ENCODE measurements at regions not wholly inside any gene's neighbourhood (a gene's known extent, or its start where the extent isn't known, plus 50 kb on each side); places are given as distances from the start of the nearest gene placed in this dataset.
"Not testable (repeated sequence)": the region's sequence is repeated elsewhere in the genome, so short reads cannot be mapped to it uniquely, and the experiment has no call there.

DNA sequence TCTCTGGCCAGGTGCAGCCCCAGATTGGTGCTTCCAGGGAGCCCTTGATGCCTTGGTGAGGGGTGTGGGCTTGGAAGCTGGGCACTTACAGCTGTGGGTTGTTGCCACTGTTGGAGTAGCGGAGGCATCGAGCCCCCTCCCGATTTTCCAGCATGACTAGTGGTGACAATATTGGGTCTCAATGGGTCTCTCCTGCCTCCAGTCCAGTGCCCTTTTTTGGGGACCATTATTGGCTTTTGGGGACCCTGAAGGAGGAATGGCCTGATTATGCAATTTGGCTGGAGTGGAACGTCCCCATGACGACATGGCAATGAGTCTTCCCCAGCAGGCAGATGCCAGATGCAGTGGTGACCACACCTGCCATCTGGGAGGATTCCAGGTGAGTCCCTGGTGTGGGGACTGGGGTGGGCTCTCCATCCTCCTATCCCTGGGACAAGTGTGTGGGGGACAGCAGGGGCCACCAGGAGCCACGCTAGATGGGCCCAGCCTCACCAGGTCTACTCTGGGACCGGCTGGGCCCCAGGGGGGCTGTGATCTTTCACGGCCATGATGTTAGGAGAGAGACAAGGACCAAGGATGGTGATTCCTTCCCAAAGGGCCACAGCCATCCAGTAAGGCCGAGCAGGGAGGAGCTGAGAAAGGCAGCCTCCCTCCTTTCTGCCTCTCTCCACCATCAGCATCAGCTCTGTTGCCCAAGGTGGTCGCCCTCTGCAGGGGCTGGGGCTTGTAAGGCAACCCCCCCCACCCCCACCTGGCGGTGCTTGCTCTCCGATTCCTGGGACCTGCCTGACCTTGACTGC is 196.8 kb downstream of the GOLGA6L6 start:
- no peaks in the 10 kb centered on the region for H3K4me1 ChIP-seq (ENCODE audit: insufficient read depth, low read length, poor library complexity, severe bottlenecking)
- TF ChIP-seq EZH2phosphoT487 (IDR thresholded peaks at IDR 0.05; ENCODE audit: borderline replicate concordance, low read depth, low read length) = no peak
- TF ChIP-seq CTCF (conservative IDR thresholded peaks at IDR 0.05; ENCODE audit: low read length) = no peak
- no peak overlapping the region for H2AFZ ChIP-seq (ENCODE audit: low read length)
- POLR2A ChIA-PET = no interaction called here
- BruUV-seq (replicated peaks) = no TSS peak
- no peak overlapping the region for H3K27ac ChIP-seq (ENCODE audit: low read depth, low read length, poor library complexity, severe bottlenecking)
- H3K79me2 ChIP-seq (ENCODE audit: insufficient read depth, low read depth, low read length) = no peaks in the 10 kb centered on the region
- intact Hi-C loops (cut with micrococcal nuclease; ENCODE audit: unreplicated experiment) = no loop called here
- H4K20me1 ChIP-seq (ENCODE audit: insufficient read depth, low read length) = no peaks in the 10 kb centered on the region
- no peak for DNase-seq (ENCODE audit: low spot score)
- no peak overlapping the region for H3K4me3 ChIP-seq (ENCODE audit: low read depth, low read length, poor library complexity, severe bottlenecking)
- CTCF ChIA-PET (ENCODE audit: unreplicated experiment) = no interaction called here
- H3K36me3 ChIP-seq (ENCODE audit: insufficient read depth, low read length) = no peaks in the 10 kb centered on the region
- peaks cover 20% of the 10 kb centered on the region; the same call in 1 of the 2 replicates for H3K9me3 ChIP-seq (ENCODE audit: low read length)
- H3K9me2 ChIP-seq (ENCODE audit: insufficient read depth, low read length) = no peaks in the 10 kb centered on the region
- no peak overlapping the region for H3K4me2 ChIP-seq (ENCODE audit: low read length)

DNA sequence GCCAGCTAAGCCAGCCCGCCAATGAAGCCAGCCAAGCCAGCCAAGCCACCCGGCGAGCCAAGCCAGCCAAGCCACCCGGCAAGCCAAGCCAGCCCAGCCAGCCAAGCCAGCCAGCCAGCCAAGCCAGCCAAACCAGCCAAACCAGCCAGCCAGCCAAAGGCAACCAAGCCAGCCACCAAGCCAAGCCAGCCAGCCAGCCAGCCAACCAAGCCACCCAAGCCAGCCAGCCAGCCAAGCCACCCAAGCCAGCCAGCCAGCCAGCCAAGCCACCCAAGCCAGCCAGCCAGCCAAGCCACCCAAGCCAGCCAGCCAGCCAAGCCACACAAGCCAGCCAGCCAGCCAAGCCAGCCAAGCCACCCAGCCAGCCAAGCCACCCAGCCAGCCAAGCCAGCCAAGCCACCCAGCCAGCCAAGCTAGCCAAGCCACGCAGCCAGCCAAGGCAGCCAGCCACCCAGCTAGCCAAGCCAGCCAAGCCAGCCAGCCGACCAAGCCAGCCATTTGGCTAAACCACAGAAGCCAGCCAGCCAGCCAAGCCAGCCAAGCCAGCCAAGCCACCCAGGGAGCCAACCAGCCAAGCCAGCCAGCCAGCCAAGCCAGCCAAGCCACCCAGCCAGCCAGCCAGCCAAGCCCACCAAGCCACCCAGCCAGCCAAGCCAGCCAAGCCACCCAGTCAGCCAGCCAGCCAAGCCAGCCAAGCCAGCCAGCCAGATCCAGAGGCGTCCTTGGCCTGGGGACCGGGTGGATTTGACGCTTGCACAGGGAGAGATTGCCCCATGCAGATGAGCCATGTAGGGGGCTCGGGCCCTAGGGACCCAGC is 198.0 kb downstream of the GOLGA6L6 start:
- H3K36me3 ChIP-seq (ENCODE audit: insufficient read depth, low read length); intact Hi-C loops (cut with micrococcal nuclease; ENCODE audit: unreplicated experiment); H3K27ac ChIP-seq (ENCODE audit: low read depth, low read length, poor library complexity, severe bottlenecking); H3K4me2 ChIP-seq (ENCODE audit: low read length); H4K20me1 ChIP-seq (ENCODE audit: insufficient read depth, low read length); DNase-seq (ENCODE audit: low spot score); H3K9me2 ChIP-seq (ENCODE audit: insufficient read depth, low read length); H3K4me1 ChIP-seq (ENCODE audit: insufficient read depth, low read length, poor library complexity, severe bottlenecking); BruUV-seq (replicated peaks); POLR2A ChIA-PET; H3K79me2 ChIP-seq (ENCODE audit: insufficient read depth, low read depth, low read length); H3K4me3 ChIP-seq (ENCODE audit: low read depth, low read length, poor library complexity, severe bottlenecking); CTCF ChIA-PET (ENCODE audit: unreplicated experiment); H2AFZ ChIP-seq (ENCODE audit: low read length): not testable (repeated sequence)
- H3K9me3 ChIP-seq (ENCODE audit: low read length) = peaks cover 20% of the 10 kb centered on the region; the same call in 1 of the 2 replicates

- H3K36me3 ChIP-seq (ENCODE audit: insufficient read depth, low read length); H3K4me2 ChIP-seq (ENCODE audit: low read length); DNase-seq (ENCODE audit: low spot score); H3K9me2 ChIP-seq (ENCODE audit: insufficient read depth, low read length); POLR2A ChIA-PET; H3K27ac ChIP-seq (ENCODE audit: low read depth, low read length, poor library complexity, severe bottlenecking); H4K20me1 ChIP-seq (ENCODE audit: insufficient read depth, low read length); CTCF ChIA-PET (ENCODE audit: unreplicated experiment); BruUV-seq (replicated peaks); intact Hi-C loops (cut with micrococcal nuclease; ENCODE audit: unreplicated experiment); H2AFZ ChIP-seq (ENCODE audit: low read length); H3K4me3 ChIP-seq (ENCODE audit: low read depth, low read length, poor library complexity, severe bottlenecking); H3K79me2 ChIP-seq (ENCODE audit: insufficient read depth, low read depth, low read length); H3K4me1 ChIP-seq (ENCODE audit: insufficient read depth, low read length, poor library complexity, severe bottlenecking): not testable (repeated sequence)
- peaks cover 20% of the 10 kb centered on the region; the same call in 1 of the 2 replicates for H3K9me3 ChIP-seq (ENCODE audit: low read length)
These were observed 198.8 kb downstream of the GOLGA6L6 start for GRCh38 chr15:20342601-20343394.
